ENCODE measurements at regions not wholly inside any gene's neighbourhood (a gene's known extent, or its start where the extent isn't known, plus 50 kb on each side); places are given as distances from the start of the nearest gene placed in this dataset.

- H3K4me1 Mint-ChIP-seq = no peaks in the 10 kb centered on the region
- DNase-seq (no peak), ATAC-seq (no peak)
- CTCF ChIA-PET = no interaction called here
- H3K36me3 Mint-ChIP-seq = peaks cover 3% of the 10 kb centered on the region
- H3K9me3 Mint-ChIP-seq (ENCODE audit: low read depth) = no peaks in the 10 kb centered on the region
- H3K27ac Mint-ChIP-seq = no peak overlapping the region
- no peaks in the 10 kb centered on the region for H3K27me3 Mint-ChIP-seq
- no peak overlapping the region for H3K4me3 Mint-ChIP-seq
Observed at GRCh38 chr12:92331383-92331782, 185.7 kb upstream of the BTG1 start.

- Mint-ChIP-seq H3K36me3 (peaks cover 3% of the 10 kb centered on the region), H3K27ac (no peak overlapping the region), H3K27me3 (no peaks in the 10 kb centered on the region), H3K4me1 (no peaks in the 10 kb centered on the region), H3K4me3 (no peak overlapping the region), H3K9me3 (ENCODE audit: low read depth) (no peaks in the 10 kb centered on the region)
- ATAC-seq (no peak), DNase-seq (no peak)
- CTCF ChIA-PET = no interaction called here
Observed at GRCh38 chr12:92330654-92331053, 185.0 kb upstream of the BTG1 start.

DNA sequence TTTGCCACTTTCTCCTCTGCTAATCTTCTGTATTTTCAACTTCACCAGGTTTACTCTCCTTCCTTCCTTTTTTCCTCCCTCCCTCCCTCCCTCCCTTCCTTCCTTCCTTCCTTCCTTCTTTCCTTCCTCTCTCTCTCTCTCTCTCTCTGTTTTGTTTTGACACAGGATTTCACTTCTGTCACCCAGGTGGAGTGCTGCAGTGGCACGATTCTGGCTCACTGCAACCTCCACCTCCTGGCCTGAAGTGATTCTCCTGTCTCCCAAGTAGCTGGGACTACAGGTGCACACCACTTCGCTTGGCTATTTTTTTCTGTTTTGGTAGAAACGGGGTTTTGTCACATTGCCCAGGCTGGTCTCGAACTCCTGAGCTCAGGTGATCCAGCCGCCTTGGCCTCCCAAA, 181.2 kb upstream of the BTG1 start:
- H3K4me3 Mint-ChIP-seq = no peak overlapping the region
- ATAC-seq (no peak), DNase-seq (no peak)
- peaks cover 4% of the 10 kb centered on the region for H3K36me3 Mint-ChIP-seq
- peaks cover 3% of the 10 kb centered on the region for H3K4me1 Mint-ChIP-seq
- CTCF ChIA-PET = no interaction called here
- H3K27ac Mint-ChIP-seq = no peak overlapping the region
- H3K27me3 Mint-ChIP-seq = no peaks in the 10 kb centered on the region
- peaks cover 2% of the 10 kb centered on the region for H3K9me3 Mint-ChIP-seq (ENCODE audit: low read depth)

DNA sequence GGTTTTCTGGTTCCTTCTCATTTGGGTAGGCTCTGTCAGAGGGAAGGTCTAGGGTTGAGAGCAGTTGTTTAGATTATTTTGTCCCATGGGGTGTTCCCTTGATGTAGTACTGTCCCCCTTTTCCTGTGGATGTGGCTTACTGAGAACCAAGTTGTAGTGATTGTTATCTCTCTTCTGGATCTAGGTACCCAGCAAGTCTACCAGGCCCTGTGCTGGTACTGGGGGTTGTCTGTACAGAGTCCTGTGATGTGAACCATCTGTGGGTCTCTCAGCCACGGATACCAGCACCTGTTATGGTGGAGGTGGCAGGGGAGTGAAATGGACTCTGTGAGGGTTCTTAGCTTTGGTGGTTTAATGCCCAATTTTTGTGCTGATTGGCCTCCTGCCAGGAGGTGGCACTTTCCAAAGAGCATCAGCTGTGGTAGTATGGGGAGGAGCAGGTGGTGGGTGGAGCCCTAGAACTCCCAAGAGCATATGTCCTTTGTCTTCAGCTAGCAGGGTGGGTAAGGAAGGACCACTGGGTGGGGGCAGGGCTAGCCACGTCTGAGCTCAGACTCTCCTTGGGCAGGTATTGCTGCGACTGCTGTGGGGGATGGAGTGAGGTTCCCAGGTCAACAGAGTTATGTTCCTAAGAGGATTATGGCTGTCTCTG, 179.3 kb upstream of the BTG1 start:
- H3K36me3 Mint-ChIP-seq = peaks cover 2% of the 10 kb centered on the region
- H3K9me3 Mint-ChIP-seq (ENCODE audit: low read depth) = peaks cover 2% of the 10 kb centered on the region
- no peak overlapping the region for H3K4me3 Mint-ChIP-seq
- no peaks in the 10 kb centered on the region for H3K27me3 Mint-ChIP-seq
- H3K4me1 Mint-ChIP-seq = peaks cover 3% of the 10 kb centered on the region
- CTCF ChIA-PET = no interaction called here
- DNase-seq (no peak), ATAC-seq (no peak)
- H3K27ac Mint-ChIP-seq = no peak overlapping the region

DNA sequence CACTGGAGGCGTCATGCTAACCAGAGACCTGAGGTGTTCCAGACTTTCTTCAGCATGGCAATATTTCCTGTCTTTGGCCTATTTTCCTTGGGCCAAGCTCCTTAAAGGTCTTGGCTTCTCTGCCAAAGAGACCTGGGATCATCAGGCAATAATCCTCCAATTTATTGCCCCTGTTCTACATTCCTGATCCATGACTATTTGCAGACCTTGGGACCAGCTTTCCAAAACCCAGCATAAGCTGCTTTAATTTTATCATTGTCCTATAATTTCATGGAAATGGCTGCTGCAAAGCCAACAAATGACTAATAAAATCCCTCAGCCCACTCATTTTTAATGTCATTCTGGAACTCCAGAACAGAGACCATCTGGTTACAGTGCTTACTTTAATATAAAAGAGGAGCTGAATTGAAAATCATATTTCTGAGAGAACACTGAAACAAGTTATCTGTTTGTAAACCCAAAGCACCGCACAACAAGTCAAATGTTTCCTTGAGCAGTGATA, 166.9 kb upstream of the BTG1 start:
- Mint-ChIP-seq H3K36me3 (peaks cover 6% of the 10 kb centered on the region), H3K9me3 (ENCODE audit: low read depth) (no peaks in the 10 kb centered on the region), H3K4me1 (no peaks in the 10 kb centered on the region), H3K27ac (no peak overlapping the region), H3K27me3 (no peaks in the 10 kb centered on the region), H3K4me3 (no peak overlapping the region)
- CTCF ChIA-PET = no interaction called here
- DNase-seq (no peak), ATAC-seq (no peak)

GRCh38 chr12:92304371-92305055, 158.9 kb upstream of the BTG1 start:
- Mint-ChIP-seq H3K9me3 (ENCODE audit: low read depth) (peaks cover 2% of the 10 kb centered on the region), H3K4me1 (no peaks in the 10 kb centered on the region), H3K27me3 (no peaks in the 10 kb centered on the region), H3K36me3 (peaks cover 2% of the 10 kb centered on the region), H3K4me3 (no peak overlapping the region), H3K27ac (no peak overlapping the region)
- CTCF ChIA-PET = interaction anchor here (1.4 kb wide), 1 partner anchor 159 kb away, joined by 3 read pairs; the partner anchor contains the start of gene BTG1
- DNase-seq = no peak
- ATAC-seq = no peak

GRCh38 chr12:92302041-92302829, 156.6 kb upstream of the BTG1 start:
- peaks cover 13% of the 10 kb centered on the region for H3K4me1 Mint-ChIP-seq
- CTCF ChIA-PET = no interaction called here
- H3K4me3 Mint-ChIP-seq = no peak overlapping the region
- no peaks in the 10 kb centered on the region for H3K27me3 Mint-ChIP-seq
- H3K36me3 Mint-ChIP-seq = peaks cover 5% of the 10 kb centered on the region
- H3K9me3 Mint-ChIP-seq (ENCODE audit: low read depth) = peaks cover 2% of the 10 kb centered on the region
- no peak for ATAC-seq
- H3K27ac Mint-ChIP-seq = no peak overlapping the region
- no peak for DNase-seq

- H3K9me3 Mint-ChIP-seq (ENCODE audit: low read depth) = peaks cover 2% of the 10 kb centered on the region
- CTCF ChIA-PET = no interaction called here
- ATAC-seq (no peak), DNase-seq (no peak)
- no peak overlapping the region for H3K27ac Mint-ChIP-seq
- H3K27me3 Mint-ChIP-seq = no peaks in the 10 kb centered on the region
- peaks cover 4% of the 10 kb centered on the region for H3K36me3 Mint-ChIP-seq
- peaks cover 15% of the 10 kb centered on the region for H3K4me1 Mint-ChIP-seq
- H3K4me3 Mint-ChIP-seq = no peak overlapping the region
Observed at GRCh38 chr12:92301356-92301755, 155.7 kb upstream of the BTG1 start.

DNA sequence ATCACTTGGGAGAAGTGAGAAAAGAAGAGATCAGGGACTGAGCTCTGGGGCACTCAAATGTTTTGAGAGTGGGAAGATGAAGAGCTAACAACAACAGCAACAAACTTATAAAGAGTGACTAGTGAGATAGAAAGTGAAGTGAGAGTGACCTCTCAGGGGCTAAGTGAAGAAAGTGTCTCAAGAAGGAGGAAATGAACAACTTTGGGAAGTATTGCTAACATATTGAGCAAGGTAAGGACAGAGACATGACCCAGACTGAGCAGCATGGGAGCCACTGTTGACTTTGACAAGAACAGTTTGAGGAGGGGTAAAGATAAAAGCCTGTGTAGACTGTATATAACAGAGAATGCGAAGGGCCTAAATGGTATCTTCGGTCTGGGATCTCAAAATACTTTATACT, 155.1 kb upstream of the BTG1 start:
- peaks cover 2% of the 10 kb centered on the region for H3K9me3 Mint-ChIP-seq (ENCODE audit: low read depth)
- DNase-seq (no peak), ATAC-seq (no peak)
- H3K4me3 Mint-ChIP-seq = no peak overlapping the region
- no peaks in the 10 kb centered on the region for H3K27me3 Mint-ChIP-seq
- H3K27ac Mint-ChIP-seq = no peak overlapping the region
- H3K36me3 Mint-ChIP-seq = peaks cover 6% of the 10 kb centered on the region
- CTCF ChIA-PET = no interaction called here
- peaks cover 15% of the 10 kb centered on the region for H3K4me1 Mint-ChIP-seq

DNA sequence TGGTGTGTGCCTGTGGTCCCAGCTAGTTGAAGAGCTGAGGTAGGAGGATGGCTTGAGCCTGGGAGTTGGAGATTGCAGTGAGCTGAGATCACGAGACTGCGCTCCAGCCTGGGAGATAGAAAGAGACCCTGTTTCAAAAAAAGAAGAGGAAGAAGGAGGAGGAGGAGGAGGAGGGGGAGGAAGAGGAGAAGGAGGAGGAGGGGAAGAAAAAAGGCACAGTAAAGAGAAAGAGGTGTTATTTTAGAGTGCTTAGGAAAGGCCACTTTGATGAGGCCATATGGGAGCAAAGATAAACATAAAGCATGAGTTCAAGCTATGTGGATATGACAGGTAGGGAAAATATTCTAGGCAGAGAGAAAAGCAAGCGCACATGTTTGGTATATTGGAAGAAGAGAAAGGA, 154.1 kb upstream of the BTG1 start:
- DNase-seq = no peak
- peaks cover 15% of the 10 kb centered on the region for H3K4me1 Mint-ChIP-seq
- no peak for ATAC-seq
- H3K9me3 Mint-ChIP-seq (ENCODE audit: low read depth) = peaks cover 2% of the 10 kb centered on the region
- CTCF ChIA-PET = no interaction called here
- no peak overlapping the region for H3K27ac Mint-ChIP-seq
- no peak overlapping the region for H3K4me3 Mint-ChIP-seq
- no peaks in the 10 kb centered on the region for H3K27me3 Mint-ChIP-seq
- peaks cover 6% of the 10 kb centered on the region for H3K36me3 Mint-ChIP-seq

DNA sequence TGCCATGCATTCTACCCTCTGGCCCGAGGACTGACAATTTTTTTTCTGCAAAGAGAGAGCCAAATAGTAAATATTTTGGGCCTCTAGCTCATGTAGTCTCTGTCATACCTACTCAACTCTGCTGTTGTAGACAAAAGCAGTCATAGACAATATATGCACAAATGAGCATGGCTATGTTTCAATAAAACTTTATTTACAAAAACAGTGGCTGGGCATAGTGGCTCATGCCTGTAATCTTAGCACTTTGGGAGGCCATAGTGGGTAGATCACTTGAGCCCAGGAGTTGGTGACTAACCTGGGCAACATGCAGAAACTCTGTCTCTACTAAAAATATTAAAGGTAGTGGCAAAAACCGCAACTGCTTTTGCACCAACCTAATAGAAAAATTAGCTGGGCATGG, 153.7 kb upstream of the BTG1 start:
- peaks cover 6% of the 10 kb centered on the region for H3K36me3 Mint-ChIP-seq

GRCh38 chr12:92297932-92298696, 152.5 kb upstream of the BTG1 start:
- H3K9me3 Mint-ChIP-seq (ENCODE audit: low read depth) = peaks cover 2% of the 10 kb centered on the region
- peaks cover 15% of the 10 kb centered on the region for H3K4me1 Mint-ChIP-seq
- CTCF ChIA-PET = interaction anchor here (1.0 to 1.4 kb wide), 2 partner anchors 23 to 111 kb away, joined by 3 read pairs; no protein-coding TSS in a partner anchor
- H3K4me3 Mint-ChIP-seq = no peak overlapping the region
- peaks cover 6% of the 10 kb centered on the region for H3K36me3 Mint-ChIP-seq
- DNase-seq = no peak
- H3K27me3 Mint-ChIP-seq = no peaks in the 10 kb centered on the region
- peak overlapping the region; percentile 77 for H3K27ac Mint-ChIP-seq
- ATAC-seq = peak; percentile 78

More for the DNA sequence above, 153.7 kb upstream of the BTG1 start:
- peaks cover 2% of the 10 kb centered on the region for H3K9me3 Mint-ChIP-seq (ENCODE audit: low read depth)
- H3K27me3 Mint-ChIP-seq = no peaks in the 10 kb centered on the region
- DNase-seq (no peak), ATAC-seq (no peak)
- H3K27ac Mint-ChIP-seq = no peak overlapping the region
- CTCF ChIA-PET = no interaction called here
- H3K4me1 Mint-ChIP-seq = peaks cover 15% of the 10 kb centered on the region
- no peak overlapping the region for H3K4me3 Mint-ChIP-seq

DNA sequence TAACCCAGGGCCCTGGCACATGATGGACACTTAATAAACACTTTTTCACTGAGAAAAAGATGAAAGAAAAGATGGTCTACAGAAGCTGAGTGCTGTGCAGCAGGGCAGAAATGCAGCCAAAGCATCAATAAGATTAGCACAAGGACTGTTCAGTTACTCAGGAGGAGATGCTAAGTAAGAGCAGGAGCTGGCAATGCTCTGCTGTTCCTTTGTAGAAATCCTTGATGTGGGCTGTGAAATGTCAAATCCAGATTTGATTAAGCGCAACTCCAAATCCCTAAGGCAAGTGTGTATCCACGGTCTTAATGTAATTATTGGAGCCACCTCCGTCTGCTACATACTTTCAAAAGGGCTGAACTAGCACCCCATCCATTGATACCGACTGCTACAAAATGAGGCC, 151.8 kb upstream of the BTG1 start:
- DNase-seq = no peak
- Mint-ChIP-seq H3K27me3 (no peaks in the 10 kb centered on the region), H3K4me1 (peaks cover 15% of the 10 kb centered on the region), H3K4me3 (no peak overlapping the region), H3K9me3 (ENCODE audit: low read depth) (peaks cover 2% of the 10 kb centered on the region), H3K27ac (peak overlapping the region; percentile 77), H3K36me3 (peaks cover 6% of the 10 kb centered on the region)
- CTCF ChIA-PET = interaction anchor here (1.4 kb wide), 1 partner anchor 111 kb away, joined by 3 read pairs; no protein-coding TSS in a partner anchor
- ATAC-seq = no peak

Data from activated CD8-positive, alpha-beta memory T cell treated with anti-CD3 and anti-CD28 coated beads, Interleukin-2, amount 10 ng/mL, durations not matched to agents 7 days and 5 days (primary cell).